Erythroblast (primary cell): ENCODE measurements at regions not wholly inside any gene's neighbourhood (a gene's known extent, or its start where the extent isn't known, plus 50 kb on each side); places are given as distances from the start of the nearest gene placed in this dataset.

Source experiments
- DNase-seq, 2 experiments: peaks; one replicate each; lab custom pipeline; 2025; lab: John Stamatoyannopoulos, UW
- GATA1 ChIP-seq: IDR thresholded peaks from 2 replicates; pipeline ENCODE4 v1.6.1; 2011; ENCODE audit warnings: low read depth, mild to moderate bottlenecking, control low read depth, low read length, moderate library complexity
- POLR2A ChIP-seq: IDR thresholded peaks from 2 replicates; pipeline ENCODE4 v1.6.1; 2011; ENCODE audit warnings: mild to moderate bottlenecking, low read length

DNA sequence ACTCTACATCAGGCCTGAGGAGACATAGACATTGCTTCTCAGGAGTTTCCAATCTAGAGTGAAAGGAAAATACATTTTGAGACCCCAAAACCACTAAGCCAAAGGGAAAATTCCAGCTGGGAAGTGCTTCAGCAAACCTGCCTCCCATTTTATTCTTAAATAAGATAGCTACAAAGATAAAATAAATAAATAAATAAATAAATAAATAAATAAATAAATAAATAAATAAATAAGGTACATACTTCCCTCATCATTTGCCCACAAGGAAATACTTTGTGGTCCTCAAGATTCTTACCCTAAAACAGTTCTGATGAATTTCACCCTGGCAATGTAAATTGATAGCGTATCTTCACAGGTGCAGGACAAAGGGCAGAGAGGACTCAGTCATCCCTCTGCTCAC is 474.0 kb upstream of the ROBO1 start:
- no peak for TF ChIP-seq POLR2A
- no peak for TF ChIP-seq GATA1
- DNase-seq: no peak

DNA sequence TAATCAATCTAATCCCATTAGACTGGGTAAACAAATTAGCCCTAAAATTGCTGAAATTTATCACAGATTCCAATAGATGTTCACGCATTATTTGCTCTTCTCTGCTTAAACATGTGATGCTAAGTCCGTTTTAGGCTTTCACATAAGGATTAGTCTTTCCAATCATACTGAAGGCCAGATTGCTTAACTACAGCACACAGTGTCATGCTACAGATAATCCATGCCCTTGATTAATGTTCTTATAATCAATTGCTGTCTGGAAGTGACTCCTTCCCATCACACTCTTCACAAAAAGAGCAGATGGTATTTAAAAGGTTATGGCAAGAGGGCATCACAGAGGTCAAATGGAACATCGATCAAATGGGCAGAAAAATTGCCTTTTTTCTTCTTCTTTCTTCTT is 471.5 kb upstream of the ROBO1 start:
- TF ChIP-seq POLR2A (no peak), GATA1 (no peak)
- DNase-seq: no peak

DNA sequence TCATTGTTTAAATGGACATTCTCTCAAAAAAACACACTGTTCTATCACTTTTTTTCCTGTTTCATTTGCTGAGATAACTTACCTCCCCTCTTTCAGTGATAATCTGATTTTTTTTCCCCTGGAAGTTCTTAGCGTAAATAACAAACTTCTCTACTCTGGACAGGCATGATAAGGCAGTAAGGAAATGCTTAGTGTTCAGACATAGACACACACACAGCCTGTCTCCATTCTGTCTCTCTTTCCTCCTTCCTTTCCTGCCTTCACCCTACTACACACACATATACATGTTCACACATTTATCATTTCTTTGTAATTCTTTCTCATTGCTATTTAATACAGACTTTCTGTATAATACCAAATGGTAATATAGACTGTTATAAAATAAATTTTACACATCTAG is 470.8 kb upstream of the ROBO1 start:
- no peak for DNase-seq
- no peak for TF ChIP-seq POLR2A
- no peak for TF ChIP-seq GATA1

DNA sequence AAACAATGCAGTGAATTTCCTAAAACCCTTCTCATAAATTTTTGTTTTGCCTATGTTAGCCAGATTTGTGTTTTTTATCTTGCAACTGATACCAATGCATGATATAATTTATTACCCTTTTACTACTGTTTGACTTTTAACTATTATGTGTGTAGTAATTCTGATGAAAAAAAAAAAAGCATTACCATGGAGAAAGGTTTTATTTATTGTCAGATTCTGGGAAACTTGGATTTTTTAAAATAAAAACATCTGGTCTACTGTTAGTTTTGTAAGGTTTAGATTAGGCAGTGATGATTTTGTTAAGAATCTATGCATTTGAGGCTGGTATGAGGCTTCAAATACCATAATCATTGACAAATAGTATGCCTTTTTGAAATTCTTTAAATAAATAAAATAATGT is 470.4 kb upstream of the ROBO1 start:
- TF ChIP-seq GATA1 (no peak), POLR2A (no peak)
- no peak for DNase-seq

DNA sequence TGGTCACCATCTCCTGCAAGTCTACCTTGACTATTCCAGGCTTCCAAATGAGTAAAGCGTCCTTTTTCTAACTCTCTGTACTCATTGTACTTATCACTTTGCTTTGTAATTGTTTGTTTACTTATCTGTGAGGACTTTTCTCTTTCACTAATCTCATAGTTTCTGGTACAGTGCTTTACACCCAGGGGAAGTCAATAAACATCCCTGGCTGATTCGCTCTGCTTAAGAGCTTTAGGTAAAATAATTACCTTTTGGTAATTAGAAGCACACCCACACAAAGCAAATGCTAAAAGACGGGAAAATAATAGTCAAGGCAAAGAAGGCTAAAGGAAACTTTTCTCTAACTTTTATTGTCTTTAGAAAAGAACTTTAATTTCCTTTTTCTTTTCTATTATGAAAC is 466.9 kb upstream of the ROBO1 start:
- TF ChIP-seq GATA1 (no peak), POLR2A (no peak)
- DNase-seq: no peak

DNA sequence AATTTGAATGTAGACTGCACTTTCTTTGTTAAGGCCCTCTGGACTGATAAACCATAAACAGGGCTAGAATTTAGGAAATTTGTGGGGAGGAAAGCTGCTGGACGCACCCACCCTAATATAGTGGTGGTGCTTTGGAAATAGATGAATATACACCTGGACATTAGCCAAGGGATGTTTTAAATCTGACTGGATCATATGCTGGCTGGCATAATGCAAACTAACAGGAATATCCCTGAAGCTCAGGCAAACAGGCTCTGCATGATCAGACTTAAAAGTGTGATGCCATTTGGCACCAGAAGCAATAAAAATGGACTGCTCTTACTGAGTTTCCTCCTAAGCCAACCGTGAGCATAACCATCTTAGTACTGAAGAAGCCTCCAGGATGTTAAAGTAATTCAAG is 465.8 kb upstream of the ROBO1 start:
- DNase-seq: no peak
- TF ChIP-seq POLR2A: no peak

DNA sequence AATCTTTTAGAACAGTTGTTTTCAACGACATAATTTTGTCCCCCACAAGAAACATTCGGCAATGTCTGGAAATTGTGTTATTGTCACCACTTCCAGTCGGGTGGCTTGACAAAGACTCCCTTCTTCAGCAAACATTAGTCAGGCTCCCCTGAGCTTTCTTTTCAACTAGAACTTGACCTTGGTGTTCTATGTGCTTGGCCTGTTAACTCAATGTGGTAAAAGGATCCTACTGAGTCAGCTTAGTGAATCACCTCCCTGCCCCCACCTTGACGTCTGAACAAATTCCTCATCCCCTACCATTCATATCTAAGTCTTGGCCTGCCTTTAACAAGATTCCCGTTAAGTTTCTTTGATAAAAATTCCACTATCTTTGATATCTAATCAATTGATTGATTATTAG is 465.0 kb upstream of the ROBO1 start:
- TF ChIP-seq POLR2A: no peak
- no peak for TF ChIP-seq GATA1
- DNase-seq: no peak

DNA sequence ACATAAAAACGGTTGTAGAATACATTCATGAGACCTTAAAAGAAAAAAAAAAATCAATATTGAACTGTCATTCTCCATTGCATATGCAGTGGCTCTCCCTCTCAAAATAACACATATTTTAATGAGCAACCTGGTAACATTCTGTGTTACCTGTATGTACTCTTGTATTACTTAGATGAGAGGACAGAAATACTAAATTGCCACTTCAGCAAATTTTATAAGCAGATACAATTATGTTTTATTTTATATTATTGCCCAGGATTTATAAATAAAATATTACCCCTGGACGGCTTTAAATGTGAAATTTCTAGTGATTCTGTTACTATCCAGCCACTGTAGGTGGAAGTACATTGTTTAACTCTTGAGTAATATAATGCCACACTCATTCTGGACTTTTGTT is 463.2 kb upstream of the ROBO1 start:
- no peak for DNase-seq
- TF ChIP-seq GATA1 (no peak), POLR2A (no peak)

DNA sequence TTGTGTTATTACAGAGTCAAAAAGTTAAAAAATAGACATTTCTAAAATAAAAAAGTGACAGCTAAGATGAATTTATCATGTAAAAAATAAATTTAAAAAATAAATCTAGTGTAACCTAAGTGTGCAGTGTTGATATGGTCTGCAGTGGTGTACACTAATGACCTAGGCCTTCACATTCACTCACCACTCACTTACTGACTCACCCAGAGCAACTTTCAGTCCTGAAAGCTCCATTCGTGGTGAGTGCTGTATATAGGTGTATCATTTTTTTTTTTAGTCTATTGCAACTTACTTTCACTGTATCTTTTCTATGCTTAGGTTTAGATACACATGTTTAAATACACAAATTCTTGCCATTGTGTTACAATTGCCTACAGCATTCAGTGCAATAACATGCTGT is 459.4 kb upstream of the ROBO1 start:
- DNase-seq: no peak
- TF ChIP-seq POLR2A (no peak), GATA1 (no peak)

DNA sequence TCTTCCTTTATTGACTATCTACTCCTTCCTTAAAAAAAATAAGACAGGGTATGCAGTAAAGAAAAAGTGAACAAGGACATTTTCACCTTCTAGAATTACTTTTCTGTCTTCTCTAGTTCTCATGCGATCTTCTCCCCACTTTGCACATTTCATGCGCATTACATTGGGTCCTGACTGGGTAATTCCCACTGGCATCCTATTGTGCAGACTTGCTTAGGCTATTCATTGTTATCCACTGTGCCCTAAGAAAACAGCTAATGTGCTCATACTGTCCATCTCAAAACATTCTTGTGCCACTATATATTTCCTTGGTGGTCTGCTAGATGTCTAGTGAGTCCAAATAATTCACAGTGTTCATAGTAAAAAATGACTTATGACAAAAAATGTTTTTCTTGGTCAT is 447.4 kb upstream of the ROBO1 start:
- no peak for TF ChIP-seq POLR2A
- TF ChIP-seq GATA1: no peak

DNA sequence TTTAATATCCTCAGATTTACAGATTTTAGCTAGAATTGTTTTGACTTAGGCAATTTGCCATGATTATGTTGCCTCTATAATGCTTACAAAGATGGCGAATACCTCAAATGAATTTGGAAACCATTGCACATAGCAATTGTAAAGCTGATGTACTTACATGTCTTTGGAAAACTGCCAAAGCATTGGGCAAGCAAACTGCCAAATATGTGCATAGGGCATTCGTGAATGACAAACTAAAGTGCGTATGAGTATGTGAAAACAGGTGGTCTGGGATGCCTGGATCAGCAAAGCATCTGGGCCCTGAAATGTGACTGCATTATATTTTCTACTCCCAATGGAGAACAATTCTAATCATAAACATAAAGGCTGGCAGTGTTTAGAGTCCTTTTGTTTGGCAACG is 445.3 kb upstream of the ROBO1 start:
- TF ChIP-seq POLR2A (no peak), GATA1 (no peak)
- DNase-seq: no peak

More for the DNA sequence above, 447.4 kb upstream of the ROBO1 start:
- DNase-seq: no peak

DNA sequence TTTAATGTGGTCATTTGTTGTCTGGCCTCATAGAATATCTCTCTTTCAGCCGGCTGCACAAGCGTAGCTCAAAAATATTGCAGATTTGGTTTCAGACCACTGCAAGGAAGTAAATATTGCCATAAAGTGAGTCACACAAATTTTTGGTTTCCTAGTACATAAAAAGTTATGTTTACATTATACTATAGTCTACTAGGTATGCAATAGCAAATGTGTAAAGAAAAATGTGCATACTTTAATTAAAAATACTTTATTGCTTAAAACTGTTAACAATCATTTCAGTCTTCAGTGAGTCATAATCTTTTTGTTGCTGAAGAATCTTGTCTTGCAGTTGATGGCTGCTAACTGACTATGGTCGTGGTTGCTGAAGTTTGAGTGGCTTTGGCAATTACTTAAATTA is 425.1 kb upstream of the ROBO1 start:
- TF ChIP-seq POLR2A: no peak
- no peak for TF ChIP-seq GATA1
- no peak for DNase-seq

DNA sequence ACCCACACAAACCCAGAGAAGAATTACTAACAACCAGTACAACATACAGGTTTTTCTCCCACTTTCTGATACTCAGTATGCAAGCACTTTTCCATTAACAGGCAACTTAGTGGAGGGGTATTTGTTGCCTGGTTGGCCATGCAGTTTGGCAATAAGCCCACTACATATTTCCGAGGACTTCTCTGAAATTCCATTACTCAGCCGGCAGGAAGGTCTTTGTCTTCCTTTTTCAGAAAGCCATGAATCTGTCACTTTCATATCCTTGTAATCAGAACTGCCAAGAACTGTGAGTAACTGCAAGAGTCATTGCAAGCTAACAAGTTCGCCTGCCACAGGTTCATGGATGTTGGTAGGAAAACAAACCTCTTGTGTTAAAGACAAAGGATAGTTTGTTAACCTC is 422.3 kb upstream of the ROBO1 start:
- DNase-seq: no peak
- TF ChIP-seq POLR2A (no peak), GATA1 (no peak)

DNA sequence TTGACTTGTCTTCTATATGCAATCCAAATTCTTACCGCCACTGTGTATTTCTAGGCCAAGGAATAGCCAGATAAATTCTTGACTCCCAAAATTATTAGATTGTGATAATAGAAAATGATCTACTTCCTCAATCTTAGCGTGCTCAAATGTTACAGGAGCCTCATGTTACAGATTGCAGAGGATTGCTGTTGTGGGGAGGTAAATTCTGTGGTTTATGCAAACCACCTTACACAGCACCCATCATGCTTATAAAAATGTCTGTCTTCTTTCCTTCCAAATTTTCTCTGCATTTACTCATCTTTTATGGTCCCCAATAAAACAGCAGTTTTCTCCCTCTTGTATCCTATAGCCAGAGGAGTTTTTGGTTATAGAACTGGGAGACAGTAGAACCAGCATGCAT is 420.2 kb upstream of the ROBO1 start:
- DNase-seq: no peak
- TF ChIP-seq POLR2A (no peak), GATA1 (no peak)

DNA sequence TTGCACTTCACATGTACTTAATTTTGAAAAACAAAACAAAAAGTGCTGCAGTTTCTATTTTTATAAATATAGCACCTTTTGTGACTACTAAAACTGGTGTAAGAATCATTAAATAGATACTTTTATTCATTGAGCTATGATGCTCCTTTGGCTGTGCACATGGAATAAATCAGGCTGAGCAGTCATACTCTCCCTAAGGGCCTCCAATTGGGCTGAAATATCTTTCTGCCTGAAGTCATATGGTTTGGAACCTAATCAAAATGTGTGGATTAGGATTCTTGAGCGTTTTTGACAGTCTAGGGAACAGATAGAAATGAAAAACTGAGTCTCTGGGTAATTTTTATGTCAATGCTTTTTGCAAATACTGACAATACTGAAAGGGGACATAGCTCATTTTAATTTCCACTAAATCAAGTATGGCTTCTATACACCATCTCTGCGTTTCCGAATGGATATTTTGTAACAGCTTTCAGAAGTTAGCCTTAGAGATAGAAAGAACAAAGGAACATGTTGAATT is 392.2 kb upstream of the ROBO1 start:
- TF ChIP-seq POLR2A: no peak
- no peak for DNase-seq

DNA sequence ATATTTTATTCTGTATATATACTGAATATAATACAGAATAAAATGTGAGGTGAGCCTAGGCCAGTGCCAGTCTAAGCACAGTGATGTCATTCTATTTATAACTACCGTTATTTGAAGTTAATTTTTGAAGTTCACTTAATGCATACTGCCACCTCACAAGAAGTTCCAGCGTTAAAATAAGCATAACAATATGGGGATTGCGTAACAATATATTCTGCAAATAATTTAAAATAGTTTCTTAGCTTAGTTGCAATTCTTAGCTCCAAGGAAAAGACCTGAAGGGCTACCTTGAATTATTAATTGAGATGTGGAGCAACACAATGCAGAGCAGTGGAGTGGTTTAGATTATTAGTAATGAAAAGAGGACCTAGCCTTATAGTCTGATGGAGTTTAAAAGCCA is 390.5 kb upstream of the ROBO1 start:
- no peak for DNase-seq
- TF ChIP-seq POLR2A (no peak), GATA1 (no peak)

DNA sequence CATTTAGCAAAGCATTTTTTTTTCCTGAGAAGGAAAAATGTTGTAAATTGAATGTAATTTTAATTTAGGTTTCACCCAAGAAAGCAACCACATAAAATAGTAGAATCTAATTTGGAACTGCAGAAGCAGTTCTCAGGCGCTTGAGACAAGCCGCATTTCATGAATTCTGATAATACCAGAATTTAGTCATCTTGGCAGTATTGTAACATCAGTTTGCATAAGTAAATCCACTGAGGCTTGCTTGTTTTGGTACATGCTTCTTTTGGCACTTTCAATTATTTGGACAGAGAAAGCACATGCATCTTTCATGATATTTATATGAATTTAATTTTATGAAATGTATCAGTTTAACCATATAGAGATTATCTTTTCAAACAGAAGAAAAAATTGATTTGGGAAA is 389.7 kb upstream of the ROBO1 start:
- TF ChIP-seq POLR2A (no peak), GATA1 (no peak)
- no peak for DNase-seq
